Endothelial cell of umbilical vein (primary cell): ENCODE measurements at regions not wholly inside any gene's neighbourhood (a gene's known extent, or its start where the extent isn't known, plus 50 kb on each side); places are given as distances from the start of the nearest gene placed in this dataset.

Source experiments
- BruUV-seq: library from RNA; stranded (reverse); fragments of 400-500 nt; replicated peaks from 2 replicates; lab custom pipeline; 2021; lab: Mats Ljungman, UMichigan
- CTCF ChIA-PET: fragments of 300-600, 350-600 bp; sonication (Branson Sonifier 250); formaldehyde crosslinking; loops from one replicate; lab custom pipeline; 2021; ENCODE audit warnings: antibody characterized with exemption, inconsistent platforms; lab: Charles Lee
- POLR2A ChIA-PET: fragments of 300-600, 350-600 bp; sonication (Branson Sonifier 250); formaldehyde crosslinking; loops from one replicate; lab custom pipeline; 2021; ENCODE audit warnings: antibody characterized with exemption, inconsistent platforms; lab: Charles Lee
- DNase-seq: peaks from one replicate; pipeline ENCODE4 v3.0.0-alpha.2; 2011; ENCODE audit warnings: low read depth, low spot score
- FAIRE-seq: peaks from 2 replicates; lab custom pipeline; 2011; peaks lifted over from hg19 to GRCh38; lab: Jason Lieb, UNC
- H2AFZ ChIP-seq: 2 replicates; pipeline ENCODE4 v1.6.0; 2012; ENCODE audit warnings: low read depth, low read length, control low read depth, inconsistent platforms
- H3K27ac ChIP-seq: 2 replicates; pipeline ENCODE4 v1.5.1; 2011; ENCODE audit warnings: low read depth, mild to moderate bottlenecking, control low read depth, low read length, moderate library complexity; ENCODE audit not compliant: insufficient read depth
- H3K27me3 ChIP-seq, 2 experiments: 2 replicates each; pipeline versions ENCODE4 v1.6.0 to v1.6.1; 2011; ENCODE audit warnings: low read length in 2 of 2, mixed read lengths in 1 of 2; ENCODE audit not compliant: control insufficient read depth in 2 of 2, insufficient read depth in 2 of 2
- H3K36me3 ChIP-seq, 2 experiments: 2 replicates in 1 of 2; 3 replicates in 1 of 2; pipeline ENCODE4 v1.5.1; 2011; ENCODE audit warnings: low read length in 2 of 2, mild to moderate bottlenecking in 1 of 2, moderate library complexity in 1 of 2; ENCODE audit not compliant: control insufficient read depth in 2 of 2, insufficient read depth in 2 of 2; ENCODE audit errors: extremely low read depth in 1 of 2
- H3K4me1 ChIP-seq: 3 replicates; pipeline ENCODE4 v1.5.1; 2011; ENCODE audit warnings: mild to moderate bottlenecking, low read length; ENCODE audit not compliant: control insufficient read depth, insufficient read depth; ENCODE audit errors: extremely low read depth
- H3K4me2 ChIP-seq: 2 replicates; pipeline ENCODE4 v1.6.1; 2011; ENCODE audit warnings: low read length, control low read depth, mixed read lengths; ENCODE audit not compliant: insufficient read depth
- H3K4me3 ChIP-seq, 3 experiments: fragments of 200-600 bp in 1 of 3; sonication (generic), shearing (Covaris generic) in 1 of 3; replicated peaks in 1 of 3; 2 replicates each; pipeline ENCODE4 v1.5.1; 2011 to 2016; ENCODE audit warnings: control low read depth in 3 of 3, low read length in 3 of 3, mild to moderate bottlenecking in 2 of 3, inconsistent platforms in 1 of 3, low read depth in 1 of 3, moderate library complexity in 1 of 3; ENCODE audit not compliant: insufficient read depth in 1 of 3
- H3K79me2 ChIP-seq: 2 replicates; pipeline ENCODE4 v1.6.0; 2012; ENCODE audit warnings: low read length, inconsistent platforms; ENCODE audit not compliant: control insufficient read depth, insufficient read depth
- H3K9ac ChIP-seq: replicated peaks from 2 replicates; pipeline ENCODE3; 2011; ENCODE audit warnings: low read length, control low read depth; ENCODE audit not compliant: insufficient read depth; ENCODE audit errors: extremely low read depth
- H3K9me1 ChIP-seq: replicated peaks from 3 replicates; pipeline ENCODE4 v1.6.0; 2011; ENCODE audit warnings: mild to moderate bottlenecking, low read length; ENCODE audit not compliant: control insufficient read depth, insufficient read depth; ENCODE audit errors: extremely low read depth
- H3K9me3 ChIP-seq: replicated peaks from 2 replicates; pipeline ENCODE4 v1.5.1; 2012; ENCODE audit warnings: low read length, inconsistent platforms; ENCODE audit not compliant: control insufficient read depth, insufficient read depth
- H4K20me1 ChIP-seq: replicated peaks from 2 replicates; pipeline ENCODE3; 2011; ENCODE audit warnings: mild to moderate bottlenecking, low read length; ENCODE audit not compliant: control insufficient read depth, insufficient read depth; ENCODE audit errors: extremely low read depth
- CTCF ChIP-seq, 2 donors: IDR thresholded peaks; 1 replicate in 1 of 2; 2 replicates in 1 of 2; pipeline ENCODE4 v1.5.1; 2011; ENCODE audit warnings: low read length in 2 of 2, mild to moderate bottlenecking in 2 of 2, moderate library complexity in 2 of 2, control low read depth in 1 of 2, inconsistent platforms in 1 of 2, low read depth in 1 of 2; ENCODE audit not compliant: insufficient read depth in 1 of 2; ENCODE audit errors: extremely low read depth in 1 of 2
- EZH2 ChIP-seq: IDR thresholded peaks from 2 replicates; pipeline ENCODE4 v1.6.1; 2012; ENCODE audit warnings: borderline replicate concordance, low read depth, mild to moderate bottlenecking, moderate library complexity, low read length, inconsistent platforms; ENCODE audit not compliant: severe bottlenecking
- JUN ChIP-seq: IDR thresholded peaks from 2 replicates; pipeline ENCODE4 v1.6.1; 2011; ENCODE audit warnings: borderline replicate concordance, low read depth; ENCODE audit not compliant: insufficient read length, insufficient read depth
- MAX ChIP-seq: IDR thresholded peaks from 2 replicates; pipeline ENCODE4 v1.6.1; 2011; ENCODE audit not compliant: insufficient read depth, insufficient read length
- POLR2A ChIP-seq: IDR thresholded peaks from 2 replicates; pipeline ENCODE4 v1.6.1; 2012; ENCODE audit warnings: low read depth, mild to moderate bottlenecking, control low read depth, low read length
- POLR2AphosphoS5 ChIP-seq: IDR thresholded peaks from 2 replicates; pipeline ENCODE4 v1.6.1; 2012; ENCODE audit warnings: low read depth, mild to moderate bottlenecking, control low read depth, low read length, moderate library complexity; ENCODE audit not compliant: insufficient read depth
- dilution Hi-C: fragments of 300-500 bp; cut with MboI; formaldehyde crosslinking; loops from one replicate; pipeline ENCODE4 v1.15.0; 2019; ENCODE audit warnings: low sequenced_read_pairs; ENCODE audit not compliant: extremely low pct_ligation_motif_present
- intact Hi-C: fragments of 100-400 bp; cut with micrococcal nuclease; formaldehyde crosslinking; loops from one replicate; pipeline ENCODE4 v1.10.0; 2022

- Histone ChIP-seq H3K27ac (no peak overlapping the region), H3K9me3 (no peaks in the 10 kb centered on the region), H3K4me1 (no peaks in the 10 kb centered on the region), H3K36me3 (no peaks in the 10 kb centered on the region), H3K4me2 (no peak overlapping the region), H4K20me1 (no peaks in the 10 kb centered on the region), H2AFZ (no peak overlapping the region), H3K4me3 (no peak overlapping the region), H3K79me2 (no peaks in the 10 kb centered on the region), H3K9me1 (no peaks in the 10 kb centered on the region), H3K9ac (no peak overlapping the region), H3K27me3 (no peaks in the 10 kb centered on the region)
- no peak for DNase-seq
- CTCF ChIA-PET = no interaction called here
- TF ChIP-seq POLR2AphosphoS5 = no peak
- no peak for TF ChIP-seq JUN
- TF ChIP-seq MAX = no peak
- TF ChIP-seq EZH2 = no peak
- no peak for TF ChIP-seq CTCF (IDR thresholded peaks at IDR 0.05; ENCODE audit: extremely low read depth in 1 of 2, insufficient read depth in 1 of 2, low read depth in 1 of 2, low read length in 2 of 2)
- TF ChIP-seq POLR2A = no peak
- intact Hi-C loops (no loop called here), dilution Hi-C loops (no loop called here)
- no peak for FAIRE-seq
- POLR2A ChIA-PET = no interaction called here
- BruUV-seq = no TSS peak
Measured at GRCh38 chr9:82789155-82789824, 273.7 kb downstream of the RASEF start.
